H1 (cell line): ENCODE measurements at regions not wholly inside any gene's neighbourhood (a gene's known extent, or its start where the extent isn't known, plus 50 kb on each side); places are given as distances from the start of the nearest gene placed in this dataset.

Experiments used
- ASH2L ChIP-seq: fragments of 200-600, 300-600 bp; sonication (generic); IDR thresholded peaks from one replicate; pipeline ENCODE4 v1.7.1; 2017; ENCODE audit warnings: low read length
- CTBP2 ChIP-seq: IDR thresholded peaks from 2 replicates; pipeline ENCODE4 v1.7.0; 2011; ENCODE audit warnings: borderline replicate concordance, mild to moderate bottlenecking, moderate library complexity, mixed read lengths, low read length; ENCODE audit not compliant: insufficient read depth, insufficient read length
- HDAC2 ChIP-seq, 2 experiments: fragments of 300-600 bp in 1 of 2; sonication (generic) in 1 of 2; IDR thresholded peaks; 2 replicates each; pipeline ENCODE4 v1.6.1; 2011 to 2012; ENCODE audit warnings: low read depth in 2 of 2, low read length in 2 of 2, mild to moderate bottlenecking in 2 of 2, moderate library complexity in 2 of 2, borderline replicate concordance in 1 of 2, inconsistent platforms in 1 of 2
- JUND ChIP-seq: IDR thresholded peaks from 2 replicates; pipeline ENCODE4 v1.6.1; 2011; ENCODE audit warnings: mild to moderate bottlenecking, improper control_type of control experiment, low read length
- RBBP5 ChIP-seq: IDR thresholded peaks from 2 replicates; pipeline ENCODE4 v1.7.1; 2012; ENCODE audit warnings: low read depth, mild to moderate bottlenecking, inconsistent platforms, low read length, moderate library complexity, borderline replicate concordance
- TAF7 ChIP-seq: optimal IDR thresholded peaks from 2 replicates; pipeline ENCODE3; 2011; ENCODE audit warnings: low read depth, mild to moderate bottlenecking, inconsistent platforms, low read length, moderate library complexity, borderline replicate concordance

- TF ChIP-seq HDAC2 (IDR thresholded peaks at IDR 0.05; ENCODE audit: borderline replicate concordance in 1 of 2, low read depth in 2 of 2, low read length in 2 of 2) (no peak), RBBP5 (no peak), ASH2L (no peak), TAF7 (no peak), CTBP2 (no peak), JUND (no peak)
- TF ChIP-seq, all 59 proteins: peak for 0
Observed at GRCh38 chr1:103959565-103959964, 209.9 kb downstream of the AMY1C start (continued).
